ENCODE measurements at regions not wholly inside any gene's neighbourhood (a gene's known extent, or its start where the extent isn't known, plus 50 kb on each side); places are given as distances from the start of the nearest gene placed in this dataset.

DNA sequence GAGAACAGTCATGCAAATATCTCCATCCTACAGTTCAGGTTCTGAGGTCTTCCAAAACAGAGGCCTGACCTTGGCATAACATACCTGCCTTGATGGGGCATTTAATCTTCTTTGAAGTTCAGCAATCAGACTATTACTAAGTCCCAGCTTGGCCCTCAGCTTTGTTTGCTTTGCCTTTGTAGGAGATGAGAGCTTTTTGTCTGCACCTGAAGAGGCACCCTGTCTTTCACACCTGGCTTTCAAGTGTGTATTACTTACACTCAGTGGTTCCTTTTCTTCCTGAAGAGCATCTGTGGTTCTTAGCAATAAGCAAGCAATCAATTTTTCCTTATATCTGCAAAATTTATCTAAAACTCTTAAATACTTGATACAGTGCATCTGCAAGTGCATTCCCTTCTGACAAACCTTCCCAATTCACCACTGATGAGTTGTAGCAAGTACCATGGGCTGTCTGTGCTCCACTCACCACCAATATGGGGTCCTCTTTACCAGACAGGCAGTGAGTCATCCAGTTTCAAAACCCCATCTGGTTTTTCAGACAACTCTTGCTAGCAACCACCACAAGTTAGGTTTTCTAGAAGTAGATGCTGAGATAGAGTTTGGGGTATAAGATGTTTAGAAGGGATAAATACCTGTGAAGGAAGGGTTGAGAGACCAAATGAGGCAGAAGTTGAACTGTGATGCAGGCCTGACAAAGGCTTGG lies 100.2 kb downstream of the HINT1 start:
- TF ChIP-seq YY1 (IDR thresholded peaks at IDR 0.05; ENCODE audit: low read depth, low read length): no peak
- TF ChIP-seq, protein P1, sequence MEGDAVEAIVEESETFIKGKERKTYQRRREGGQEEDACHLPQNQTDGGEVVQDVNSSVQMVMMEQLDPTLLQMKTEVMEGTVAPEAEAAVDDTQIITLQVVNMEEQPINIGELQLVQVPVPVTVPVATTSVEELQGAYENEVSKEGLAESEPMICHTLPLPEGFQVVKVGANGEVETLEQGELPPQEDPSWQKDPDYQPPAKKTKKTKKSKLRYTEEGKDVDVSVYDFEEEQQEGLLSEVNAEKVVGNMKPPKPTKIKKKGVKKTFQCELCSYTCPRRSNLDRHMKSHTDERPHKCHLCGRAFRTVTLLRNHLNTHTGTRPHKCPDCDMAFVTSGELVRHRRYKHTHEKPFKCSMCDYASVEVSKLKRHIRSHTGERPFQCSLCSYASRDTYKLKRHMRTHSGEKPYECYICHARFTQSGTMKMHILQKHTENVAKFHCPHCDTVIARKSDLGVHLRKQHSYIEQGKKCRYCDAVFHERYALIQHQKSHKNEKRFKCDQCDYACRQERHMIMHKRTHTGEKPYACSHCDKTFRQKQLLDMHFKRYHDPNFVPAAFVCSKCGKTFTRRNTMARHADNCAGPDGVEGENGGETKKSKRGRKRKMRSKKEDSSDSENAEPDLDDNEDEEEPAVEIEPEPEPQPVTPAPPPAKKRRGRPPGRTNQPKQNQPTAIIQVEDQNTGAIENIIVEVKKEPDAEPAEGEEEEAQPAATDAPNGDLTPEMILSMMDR (IDR thresholded peaks at IDR 0.05; ENCODE audit: control extremely low read depth in 1 of 3, insufficient read depth in 1 of 3, low read depth in 1 of 3, low read length in 3 of 3): no peak

Measured in H1 (cell line).